DOHH2 (cell line): ENCODE measurements at regions not wholly inside any gene's neighbourhood (a gene's known extent, or its start where the extent isn't known, plus 50 kb on each side); places are given as distances from the start of the nearest gene placed in this dataset.

Experiments
- H3F3A ChIP-seq: fragments of 200-600 bp; sonication (generic), shearing (Covaris generic); 2 replicates; pipeline ENCODE4 v1.6.0; 2016; ENCODE audit warnings: antibody characterized with exemption, mild to moderate bottlenecking; ENCODE audit not compliant: control insufficient read depth, insufficient read depth
- H3K27ac ChIP-seq: fragments of 200-600 bp; sonication (generic); 2 replicates; pipeline ENCODE4 v1.5.1; 2014; ENCODE audit warnings: low read depth, mild to moderate bottlenecking, low read length, moderate library complexity
- H3K27me3 ChIP-seq: fragments of 200-600 bp; sonication (generic); 2 replicates; pipeline ENCODE4 v1.6.1; 2014; ENCODE audit warnings: mild to moderate bottlenecking, low read length, mixed read lengths; ENCODE audit not compliant: control insufficient read depth
- H3K36me3 ChIP-seq: fragments of 200-600 bp; sonication (generic); 2 replicates; pipeline ENCODE4 v1.6.1; 2014; ENCODE audit warnings: mild to moderate bottlenecking, low read length, moderate library complexity, mixed read lengths; ENCODE audit not compliant: control insufficient read depth
- H3K4me1 ChIP-seq: fragments of 200-600 bp; sonication (generic); 2 replicates; pipeline ENCODE4 v1.6.1; 2014; ENCODE audit warnings: mild to moderate bottlenecking, low read length, mixed read lengths; ENCODE audit not compliant: control insufficient read depth
- H3K4me2 ChIP-seq: fragments of 200-600 bp; sonication (generic); 2 replicates; pipeline ENCODE4 v1.6.0; 2014; ENCODE audit warnings: mild to moderate bottlenecking, low read length, moderate library complexity
- H3K4me3 ChIP-seq: fragments of 200-600 bp; sonication (generic); 2 replicates; pipeline ENCODE4 v1.5.1; 2014; ENCODE audit warnings: mild to moderate bottlenecking, low read length, mixed read lengths
- H3K79me2 ChIP-seq: fragments of 200-600 bp; sonication (generic); 2 replicates; pipeline ENCODE4 v1.6.1; 2014; ENCODE audit warnings: mild to moderate bottlenecking, low read length, mixed read lengths; ENCODE audit not compliant: control insufficient read depth
- H3K9me2 ChIP-seq: fragments of 200-600 bp; sonication (generic); replicated peaks from 2 replicates; pipeline ENCODE4 v1.6.1; 2014; ENCODE audit warnings: mild to moderate bottlenecking, low read length, mixed read lengths; ENCODE audit not compliant: control insufficient read depth
- H3K9me3 ChIP-seq: fragments of 200-600 bp; sonication (generic); 2 replicates; pipeline ENCODE4 v1.6.1; 2014; ENCODE audit warnings: antibody characterized with exemption, low read length, mixed read lengths; ENCODE audit not compliant: control insufficient read depth, insufficient read depth
- H4K20me1 ChIP-seq: fragments of 200-600 bp; sonication (generic); 2 replicates; pipeline ENCODE4 v1.6.0; 2014; ENCODE audit warnings: low read depth, mild to moderate bottlenecking, antibody characterized with exemption, low read length, moderate library complexity; ENCODE audit not compliant: control insufficient read depth, insufficient read depth
- EZH2phosphoT487 ChIP-seq: fragments of 200-600 bp; sonication (generic); IDR thresholded peaks from 2 replicates; pipeline ENCODE4 v1.6.1; 2017; ENCODE audit warnings: borderline replicate concordance, mild to moderate bottlenecking, antibody characterized with exemption, low read length, moderate library complexity, mixed read lengths
- TF ChIP-seq, protein P1 (sequence below): fragments of 200-600 bp; sonication (generic); IDR thresholded peaks from one replicate; pipeline ENCODE4 v1.5.1; 2014; ENCODE audit warnings: antibody characterized with exemption, mild to moderate bottlenecking, low read depth, low read length; ENCODE audit not compliant: poor library complexity, severe bottlenecking

DNA sequence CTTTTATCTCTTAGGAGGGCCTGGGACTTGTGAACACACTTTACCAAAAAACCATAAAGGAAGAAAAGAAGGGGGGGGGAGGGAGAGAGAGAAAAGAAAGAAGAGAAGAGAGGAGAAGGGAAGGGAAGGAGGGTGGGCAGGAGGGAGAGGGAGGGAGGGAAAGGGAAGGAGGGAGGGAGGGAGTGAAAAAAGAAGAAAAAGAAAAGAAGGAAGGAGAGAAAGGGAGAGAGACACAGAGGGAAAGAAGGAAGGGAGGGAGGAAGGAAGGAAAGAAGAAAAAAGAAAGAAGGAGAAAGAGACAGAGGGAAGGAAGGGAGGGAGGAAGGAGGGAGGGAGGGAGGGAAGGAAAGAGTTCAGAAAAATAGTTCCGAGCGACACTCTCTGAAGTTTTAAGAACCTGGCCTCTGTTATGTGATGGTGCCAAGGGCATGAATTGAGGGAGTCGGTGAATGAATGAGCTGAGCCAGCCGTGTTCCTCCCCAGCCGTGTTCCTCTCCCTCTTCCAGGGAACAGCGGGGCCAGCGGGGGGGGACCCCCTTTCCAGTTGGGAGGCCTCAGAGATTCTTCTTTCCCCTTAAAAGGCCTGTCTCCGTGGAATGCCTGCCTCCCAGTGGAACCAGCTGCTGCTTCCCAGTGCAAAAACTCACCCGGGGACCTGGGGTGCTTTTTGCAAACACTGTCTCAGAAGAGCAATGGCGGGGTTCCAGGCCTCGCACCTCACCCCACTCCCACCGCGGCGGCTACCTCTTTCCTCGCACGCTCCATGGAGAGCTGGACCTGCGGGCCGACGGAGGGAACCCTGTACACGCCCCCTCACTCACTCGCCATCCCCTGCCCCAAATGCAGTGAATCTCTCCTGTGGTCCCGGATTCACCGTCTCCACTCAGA, 84.1 kb downstream of the FOXL3 start:
- H3K4me3 ChIP-seq: no peak overlapping the region
- no peak for TF ChIP-seq EZH2phosphoT487
- TF ChIP-seq, protein P1, sequence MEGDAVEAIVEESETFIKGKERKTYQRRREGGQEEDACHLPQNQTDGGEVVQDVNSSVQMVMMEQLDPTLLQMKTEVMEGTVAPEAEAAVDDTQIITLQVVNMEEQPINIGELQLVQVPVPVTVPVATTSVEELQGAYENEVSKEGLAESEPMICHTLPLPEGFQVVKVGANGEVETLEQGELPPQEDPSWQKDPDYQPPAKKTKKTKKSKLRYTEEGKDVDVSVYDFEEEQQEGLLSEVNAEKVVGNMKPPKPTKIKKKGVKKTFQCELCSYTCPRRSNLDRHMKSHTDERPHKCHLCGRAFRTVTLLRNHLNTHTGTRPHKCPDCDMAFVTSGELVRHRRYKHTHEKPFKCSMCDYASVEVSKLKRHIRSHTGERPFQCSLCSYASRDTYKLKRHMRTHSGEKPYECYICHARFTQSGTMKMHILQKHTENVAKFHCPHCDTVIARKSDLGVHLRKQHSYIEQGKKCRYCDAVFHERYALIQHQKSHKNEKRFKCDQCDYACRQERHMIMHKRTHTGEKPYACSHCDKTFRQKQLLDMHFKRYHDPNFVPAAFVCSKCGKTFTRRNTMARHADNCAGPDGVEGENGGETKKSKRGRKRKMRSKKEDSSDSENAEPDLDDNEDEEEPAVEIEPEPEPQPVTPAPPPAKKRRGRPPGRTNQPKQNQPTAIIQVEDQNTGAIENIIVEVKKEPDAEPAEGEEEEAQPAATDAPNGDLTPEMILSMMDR: no peak
- no peaks in the 10 kb centered on the region for H3K4me1 ChIP-seq
- no peaks in the 10 kb centered on the region for H3K9me2 ChIP-seq
- H3K27me3 ChIP-seq: no peaks in the 10 kb centered on the region
- peaks cover 36% of the 10 kb centered on the region; the same call in 1 of the 2 replicates for H3K9me3 ChIP-seq
- H3K79me2 ChIP-seq: no peaks in the 10 kb centered on the region
- H3K4me2 ChIP-seq: no peak overlapping the region
- no peaks in the 10 kb centered on the region for H3K36me3 ChIP-seq
- no peaks in the 10 kb centered on the region for H4K20me1 ChIP-seq
- no peaks in the 10 kb centered on the region for H3F3A ChIP-seq
- no peak overlapping the region for H3K27ac ChIP-seq

DNA sequence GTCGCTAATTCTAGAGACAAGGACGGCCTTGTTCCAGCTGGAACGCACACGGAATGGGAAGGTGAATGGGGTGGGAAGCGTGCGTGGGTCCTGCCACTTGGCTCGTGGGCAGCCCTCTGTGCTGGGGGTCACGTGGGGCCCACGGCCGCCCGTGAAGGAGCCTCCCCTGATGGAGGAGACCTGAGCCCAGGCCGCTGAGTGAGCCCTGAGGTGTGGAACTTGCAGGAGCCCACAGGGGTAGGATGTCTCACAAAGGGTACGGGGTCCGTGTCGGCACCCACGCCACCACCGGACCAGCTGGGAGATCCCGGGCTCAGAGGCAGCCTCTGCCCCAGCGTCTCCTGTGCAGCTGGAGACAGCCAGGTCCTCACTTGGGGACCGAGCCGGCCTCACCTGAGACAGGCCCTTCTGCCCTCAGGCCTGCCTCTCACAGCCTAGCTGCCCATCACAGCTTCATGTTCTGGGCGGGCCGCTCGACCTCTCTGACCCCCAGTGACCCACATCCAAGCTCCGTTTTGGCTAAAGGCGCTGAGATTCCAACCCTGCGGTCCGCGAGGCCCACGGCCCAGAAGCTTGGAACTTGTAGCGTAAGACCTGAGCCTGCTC, 84.8 kb downstream of the FOXL3 start:
- H3K4me1 ChIP-seq: no peaks in the 10 kb centered on the region
- no peaks in the 10 kb centered on the region for H3K36me3 ChIP-seq
- H4K20me1 ChIP-seq: no peaks in the 10 kb centered on the region
- TF ChIP-seq EZH2phosphoT487: no peak
- TF ChIP-seq, protein P1: no peak
- no peak overlapping the region for H3K4me2 ChIP-seq
- H3K79me2 ChIP-seq: no peaks in the 10 kb centered on the region
- no peak overlapping the region for H3K27ac ChIP-seq
- no peaks in the 10 kb centered on the region for H3K9me2 ChIP-seq
- no peaks in the 10 kb centered on the region for H3K27me3 ChIP-seq
- no peaks in the 10 kb centered on the region for H3F3A ChIP-seq
- H3K9me3 ChIP-seq: peaks cover 36% of the 10 kb centered on the region; the same call in 1 of the 2 replicates
- H3K4me3 ChIP-seq: no peak overlapping the region

DNA sequence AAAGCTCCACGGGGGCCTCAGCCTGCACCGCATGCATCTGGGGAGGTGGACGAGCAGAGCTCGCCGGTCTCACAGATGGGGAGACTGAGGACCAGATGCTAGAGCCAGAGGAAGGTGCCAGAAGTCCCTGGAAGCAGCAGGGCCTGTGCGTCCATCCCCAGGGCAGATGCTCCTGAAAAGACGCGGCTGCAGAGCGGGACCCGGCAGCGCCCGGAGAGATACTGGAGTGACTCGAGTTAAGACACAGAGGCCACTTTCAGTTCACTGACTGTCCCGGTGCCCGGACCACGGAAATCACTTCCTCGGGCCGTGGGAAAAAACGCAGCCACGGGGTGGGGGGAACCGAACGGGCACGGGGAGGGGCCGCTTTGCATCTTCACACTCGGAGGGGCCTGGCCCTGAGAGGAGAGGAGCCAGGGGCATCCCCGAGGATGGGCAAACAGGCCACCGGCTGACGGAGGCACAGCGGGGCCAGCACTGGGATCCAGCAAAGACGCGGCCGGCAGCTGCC, 85.4 kb downstream of the FOXL3 start:
- no peaks in the 10 kb centered on the region for H4K20me1 ChIP-seq
- H3K4me2 ChIP-seq: no peak overlapping the region
- H3K36me3 ChIP-seq: no peaks in the 10 kb centered on the region
- peaks cover 33% of the 10 kb centered on the region; the same call in 1 of the 2 replicates for H3K9me3 ChIP-seq
- no peaks in the 10 kb centered on the region for H3K9me2 ChIP-seq
- no peak overlapping the region for H3K27ac ChIP-seq
- no peaks in the 10 kb centered on the region for H3K27me3 ChIP-seq
- no peak overlapping the region for H3K4me3 ChIP-seq
- TF ChIP-seq, protein P1: no peak
- no peak for TF ChIP-seq EZH2phosphoT487
- no peaks in the 10 kb centered on the region for H3K79me2 ChIP-seq
- no peaks in the 10 kb centered on the region for H3F3A ChIP-seq
- H3K4me1 ChIP-seq: no peaks in the 10 kb centered on the region
